IMR-90 (cell line): ENCODE measurements at regions not wholly inside any gene's neighbourhood (a gene's known extent, or its start where the extent isn't known, plus 50 kb on each side); places are given as distances from the start of the nearest gene placed in this dataset.

ENCODE experiments used
- ATAC-seq: fragments of 200-7000 bp; cut with Tn5 transposase; 2 replicates; pipeline ENCODE4 v1.9.1; 2020; ENCODE audit warnings: low read depth, mild to moderate bottlenecking, moderate library complexity
- BruUV-seq: library from RNA; stranded (reverse); fragments of 400-500 nt; replicated peaks from 2 replicates; lab custom pipeline; 2021; lab: Mats Ljungman, UMichigan
- CTCF ChIA-PET: fragments of 300-600 bp; formaldehyde crosslinking; extraction: SDS; loops from one replicate; lab custom pipeline; 2021; ENCODE audit warnings: antibody characterized with exemption; lab: Yijun Ruan, JAX
- POLR2A ChIA-PET: fragments of 300-600 bp; sonication (Branson Sonifier 250); formaldehyde crosslinking; loops from one replicate; lab custom pipeline; 2022; ENCODE audit warnings: antibody characterized with exemption; ENCODE audit not compliant: unreplicated experiment; lab: Charles Lee
- DNase-seq: peaks from one replicate; pipeline ENCODE4 v3.0.0; 2013
- H2AFZ ChIP-seq: replicated peaks from 2 replicates; pipeline ENCODE3; 2013; ENCODE audit warnings: low read length, mild to moderate bottlenecking; ENCODE audit not compliant: poor library complexity
- H2AK5ac ChIP-seq: 2 replicates; pipeline ENCODE4 v1.6.1; 2013; ENCODE audit warnings: low read depth, low read length, inconsistent platforms
- H2AK9ac ChIP-seq: replicated peaks from 2 replicates; pipeline ENCODE3; 2013; ENCODE audit warnings: mild to moderate bottlenecking, low read depth, low read length, moderate library complexity; ENCODE audit not compliant: poor library complexity
- H2BK120ac ChIP-seq: 2 replicates; pipeline ENCODE4 v1.6.1; 2013; ENCODE audit warnings: low read depth, low read length, inconsistent platforms
- H2BK15ac ChIP-seq: 3 replicates; pipeline ENCODE4 v1.6.1; 2013; ENCODE audit warnings: low read depth, low read length, inconsistent platforms
- H2BK20ac ChIP-seq: 2 replicates; pipeline ENCODE4 v1.6.1; 2013; ENCODE audit warnings: low read depth, mild to moderate bottlenecking, inconsistent platforms, low read length, moderate library complexity
- H2BK5ac ChIP-seq: 2 replicates; pipeline ENCODE4 v1.6.1; 2013; ENCODE audit warnings: mild to moderate bottlenecking, low read depth, low read length, inconsistent platforms; ENCODE audit not compliant: poor library complexity, severe bottlenecking
- H3K14ac ChIP-seq: replicated peaks from 2 replicates; pipeline ENCODE4 v1.6.1; 2013; ENCODE audit warnings: low read depth, low read length, inconsistent platforms
- H3K18ac ChIP-seq: 2 replicates; pipeline ENCODE4 v1.6.1; 2013; ENCODE audit warnings: low read depth, low read length, control low read depth
- H3K23ac ChIP-seq: 2 replicates; pipeline ENCODE4 v1.6.1; 2013; ENCODE audit warnings: low read depth, low read length, inconsistent platforms
- H3K27ac ChIP-seq: 2 replicates; pipeline ENCODE4 v1.5.1; 2013; ENCODE audit warnings: mild to moderate bottlenecking, control low read depth, low read length; ENCODE audit not compliant: insufficient read depth
- H3K27me3 ChIP-seq: 2 replicates; pipeline ENCODE4 v1.6.1; 2013; ENCODE audit warnings: low read length; ENCODE audit not compliant: control insufficient read depth, insufficient read depth
- H3K36me3 ChIP-seq: 2 replicates; pipeline ENCODE4 v1.6.1; 2013; ENCODE audit warnings: low read length, mixed read lengths; ENCODE audit not compliant: control insufficient read depth, insufficient read depth
- H3K4ac ChIP-seq: 2 replicates; pipeline ENCODE4 v1.6.1; 2013; ENCODE audit warnings: low read depth, low read length, inconsistent platforms
- H3K4me1 ChIP-seq: 2 replicates; pipeline ENCODE4 v1.6.1; 2013; ENCODE audit warnings: low read length, mixed read lengths; ENCODE audit not compliant: control insufficient read depth, insufficient read depth
- H3K4me2 ChIP-seq: 2 replicates; pipeline ENCODE4 v1.6.1; 2013; ENCODE audit warnings: low read depth, mild to moderate bottlenecking, control low read depth, low read length, moderate library complexity
- H3K4me3 ChIP-seq: 2 replicates; pipeline ENCODE4 v1.5.1; 2013; ENCODE audit warnings: low read depth, mild to moderate bottlenecking, control low read depth, low read length, moderate library complexity; ENCODE audit not compliant: insufficient read depth
- H3K56ac ChIP-seq: 2 replicates; pipeline ENCODE4 v1.6.1; 2013; ENCODE audit warnings: low read length, inconsistent platforms; ENCODE audit not compliant: insufficient read depth; ENCODE audit errors: extremely low read depth
- H3K79me1 ChIP-seq, 2 experiments: 2 replicates each; pipeline ENCODE4 v1.6.1; 2013; ENCODE audit warnings: low read length in 2 of 2, inconsistent platforms in 1 of 2, low read depth in 1 of 2
- H3K9ac ChIP-seq: 2 replicates; pipeline ENCODE4 v1.6.1; 2013; ENCODE audit warnings: low read depth, low read length, control low read depth
- H3K9me1 ChIP-seq: 2 replicates; pipeline ENCODE4 v1.6.1; 2013; ENCODE audit warnings: low read length, inconsistent platforms; ENCODE audit not compliant: insufficient read depth
- H3K9me3 ChIP-seq: 2 replicates; pipeline ENCODE4 v1.6.1; 2013; ENCODE audit warnings: low read length; ENCODE audit not compliant: control insufficient read depth, insufficient read depth
- H4K20me1 ChIP-seq: 2 replicates; pipeline ENCODE4 v1.6.1; 2013; ENCODE audit warnings: low read length, inconsistent platforms; ENCODE audit not compliant: insufficient read depth
- H4K5ac ChIP-seq: 2 replicates; pipeline ENCODE4 v1.6.1; 2013; ENCODE audit warnings: mild to moderate bottlenecking, low read depth, low read length, control low read depth
- H4K8ac ChIP-seq, 2 experiments: 2 replicates each; pipeline ENCODE4 v1.6.1; 2013; ENCODE audit warnings: low read depth in 2 of 2, low read length in 2 of 2, control low read depth in 1 of 2, inconsistent platforms in 1 of 2
- H4K91ac ChIP-seq: 2 replicates; pipeline ENCODE4 v1.6.1; 2013; ENCODE audit warnings: low read depth, low read length, inconsistent platforms; ENCODE audit not compliant: insufficient read depth
- RAD21 ChIP-seq: IDR thresholded peaks from 2 replicates; pipeline ENCODE4 v1.6.1; 2012; ENCODE audit warnings: low read length, improper control_type of control experiment
- SMC3 ChIP-seq: fragments of 150-350 bp; IDR thresholded peaks from 2 replicates; pipeline ENCODE4 v1.6.1; 2016; ENCODE audit warnings: low read depth, mild to moderate bottlenecking, antibody characterized with exemption, low read length, moderate library complexity
- USF2 ChIP-seq: fragments of 150-350 bp; IDR thresholded peaks from 2 replicates; pipeline ENCODE4 v1.6.1; 2017; ENCODE audit warnings: mild to moderate bottlenecking, antibody characterized with exemption, low read length, low read depth
- WGBS, 2 experiments: methylation state at CpG; one replicate each; pipeline versions ENCODE4 v1.1.5 to v1.1.7; 2013; ENCODE audit warnings: missing lambda C conversion rate in 2 of 2; ENCODE audit not compliant: insufficient read length in 1 of 2; ENCODE audit errors: extremely low coverage in 2 of 2; 5-methylcytosine and 5-hydroxymethylcytosine counted together
- dilution Hi-C: fragments of 300-500 bp; cut with HindIII; formaldehyde crosslinking; loops from one replicate; pipeline ENCODE4 v1.14.3; 2018; ENCODE audit warnings: low sequenced_read_pairs; ENCODE audit not compliant: unreplicated experiment
- in situ Hi-C: fragments of 300-500 bp; cut with MboI; formaldehyde crosslinking; loops from 3 replicates; pipeline ENCODE4 v1.14.3; 2019; ENCODE audit warnings: low sequenced_read_pairs, inconsistent platforms, mixed read lengths
- intact Hi-C: fragments of 100-400 bp; cut with micrococcal nuclease; formaldehyde crosslinking; loops from 2 replicates; pipeline ENCODE4 v1.10.0; 2022
- TF ChIP-seq, protein P1 (sequence below): fragments of 150-350 bp; IDR thresholded peaks from 2 replicates; pipeline ENCODE4 v1.6.1; 2016; ENCODE audit warnings: low read depth, mild to moderate bottlenecking, low read length, moderate library complexity, borderline replicate concordance

- DNase-seq = no peak
- Histone ChIP-seq H4K5ac (no peak overlapping the region), H3K9me3 (no peaks in the 10 kb centered on the region), H4K91ac (no peak overlapping the region), H4K8ac (no peak overlapping the region), H3K9me1 (no peaks in the 10 kb centered on the region), H3K27ac (no peak overlapping the region), H3K18ac (no peak overlapping the region), H3K27me3 (no peaks in the 10 kb centered on the region; the same call in none of the 2 replicates), H2AFZ (no peak overlapping the region), H2AK5ac (no peak overlapping the region), H3K9ac (no peak overlapping the region), H3K23ac (no peak overlapping the region), H2BK15ac (no peak overlapping the region), H3K56ac (no peak overlapping the region), H2BK20ac (no peak overlapping the region), H3K4me1 (no peaks in the 10 kb centered on the region), H3K4me3 (no peak overlapping the region), H3K14ac (no peak overlapping the region), H2BK120ac (no peak overlapping the region), H3K36me3 (no peaks in the 10 kb centered on the region), H2BK5ac (no peak overlapping the region), H3K79me1 (no peaks in the 10 kb centered on the region), H2AK9ac (no peak overlapping the region), H3K4me2 (no peak overlapping the region), H4K20me1 (no peaks in the 10 kb centered on the region), H3K4ac (no peak overlapping the region)
- WGBS, 2 experiments = no CpG with 5 or more reads among the region's 2 CpGs
- ATAC-seq = no peak
- no TSS peak for BruUV-seq
- ChIA-PET CTCF (no interaction called here), POLR2A (no interaction called here)
- TF ChIP-seq, protein P1, sequence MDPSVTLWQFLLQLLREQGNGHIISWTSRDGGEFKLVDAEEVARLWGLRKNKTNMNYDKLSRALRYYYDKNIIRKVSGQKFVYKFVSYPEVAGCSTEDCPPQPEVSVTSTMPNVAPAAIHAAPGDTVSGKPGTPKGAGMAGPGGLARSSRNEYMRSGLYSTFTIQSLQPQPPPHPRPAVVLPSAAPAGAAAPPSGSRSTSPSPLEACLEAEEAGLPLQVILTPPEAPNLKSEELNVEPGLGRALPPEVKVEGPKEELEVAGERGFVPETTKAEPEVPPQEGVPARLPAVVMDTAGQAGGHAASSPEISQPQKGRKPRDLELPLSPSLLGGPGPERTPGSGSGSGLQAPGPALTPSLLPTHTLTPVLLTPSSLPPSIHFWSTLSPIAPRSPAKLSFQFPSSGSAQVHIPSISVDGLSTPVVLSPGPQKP = no peak
- TF ChIP-seq RAD21 = no peak
- TF ChIP-seq USF2 = no peak
- TF ChIP-seq SMC3 = no peak
- dilution Hi-C loops (no loop called here), intact Hi-C loops (no loop called here), in situ Hi-C loops (no loop called here)
Observed at GRCh38 chr3:10563396-10563795, 58.0 kb upstream of the ATP2B2 start.
